GM12892 (cell line): ENCODE measurements at regions not wholly inside any gene's neighbourhood (a gene's known extent, or its start where the extent isn't known, plus 50 kb on each side); places are given as distances from the start of the nearest gene placed in this dataset.

Experiments
- POLR2A ChIP-seq: IDR thresholded peaks from 2 replicates; pipeline ENCODE4 v1.6.1; 2011; ENCODE audit warnings: low read depth, low read length, control low read depth
- TAF1 ChIP-seq: IDR thresholded peaks from 2 replicates; pipeline ENCODE4 v1.6.1; 2011; ENCODE audit warnings: low read depth, mild to moderate bottlenecking, control low read depth, low read length, borderline replicate concordance

GRCh38 chr2:176872406-176872805 lies 340.2 kb upstream of the HNRNPA3 start:
- no peak for TF ChIP-seq POLR2A
- no peak for TF ChIP-seq TAF1
